Astrocyte (in vitro differentiated cells and primary cell): ENCODE measurements at regions not wholly inside any gene's neighbourhood (a gene's known extent, or its start where the extent isn't known, plus 50 kb on each side); places are given as distances from the start of the nearest gene placed in this dataset.

ENCODE experiments used
- DNase-seq: peaks from one replicate; pipeline ENCODE4 v3.0.0-alpha.2; 2010; ENCODE audit warnings: low read depth
- FAIRE-seq: peaks from 2 replicates; lab custom pipeline; 2011; peaks lifted over from hg19 to GRCh38; lab: Jason Lieb, UNC
- H2AFZ ChIP-seq: 2 replicates; pipeline ENCODE4 v1.6.0; 2012; ENCODE audit warnings: low read depth, low read length, inconsistent platforms
- H3K27ac ChIP-seq: 2 replicates; pipeline ENCODE4 v1.5.1; 2011; ENCODE audit warnings: low read depth, low read length, inconsistent platforms
- H3K27me3 ChIP-seq: 2 replicates; pipeline ENCODE4 v1.6.0; 2011; ENCODE audit warnings: low read length, inconsistent platforms; ENCODE audit not compliant: insufficient read depth
- H3K36me3 ChIP-seq: 2 replicates; pipeline ENCODE4 v1.5.1; 2011; ENCODE audit warnings: low read length, inconsistent platforms; ENCODE audit not compliant: insufficient read depth
- H3K4me1 ChIP-seq: 2 replicates; pipeline ENCODE4 v1.5.1; 2011; ENCODE audit warnings: low read length, inconsistent platforms; ENCODE audit not compliant: insufficient read depth
- H3K4me2 ChIP-seq: 2 replicates; pipeline ENCODE4 v1.6.0; 2012; ENCODE audit warnings: low read length, inconsistent platforms
- H3K4me3 ChIP-seq: 2 replicates; pipeline ENCODE4 v1.5.1; 2011; ENCODE audit warnings: low read depth, mild to moderate bottlenecking, low read length, inconsistent platforms; ENCODE audit not compliant: insufficient read depth
- H3K79me2 ChIP-seq: 2 replicates; pipeline ENCODE4 v1.6.0; 2012; ENCODE audit warnings: mild to moderate bottlenecking, low read length, inconsistent platforms; ENCODE audit not compliant: insufficient read depth
- H3K9ac ChIP-seq: 2 replicates; pipeline ENCODE4 v1.6.0; 2012; ENCODE audit warnings: mild to moderate bottlenecking, low read length, inconsistent platforms
- H3K9me3 ChIP-seq: 2 replicates; pipeline ENCODE4 v1.5.1; 2012; ENCODE audit warnings: low read depth, mild to moderate bottlenecking, low read length, inconsistent platforms; ENCODE audit not compliant: insufficient read depth
- H4K20me1 ChIP-seq: 2 replicates; pipeline ENCODE4 v1.6.0; 2012; ENCODE audit warnings: low read length, inconsistent platforms; ENCODE audit not compliant: insufficient read depth
- H3K27ac Mint-ChIP-seq: one replicate; pipeline ENCODE4 v1.8.0; 2021; ENCODE audit warnings: mild to moderate bottlenecking, mixed read lengths; ENCODE audit not compliant: unreplicated experiment
- H3K27me3 Mint-ChIP-seq: one replicate; pipeline ENCODE4 v1.8.0; 2021; ENCODE audit warnings: low read depth, mixed read lengths; ENCODE audit not compliant: unreplicated experiment
- H3K36me3 Mint-ChIP-seq: one replicate; pipeline ENCODE4 v1.8.0; 2021; ENCODE audit warnings: low read depth, mixed read lengths; ENCODE audit not compliant: unreplicated experiment
- H3K4me1 Mint-ChIP-seq: one replicate; pipeline ENCODE4 v1.8.0; 2021; ENCODE audit warnings: low read depth, mixed read lengths; ENCODE audit not compliant: unreplicated experiment
- H3K4me3 Mint-ChIP-seq: one replicate; pipeline ENCODE4 v1.8.0; 2021; ENCODE audit warnings: mild to moderate bottlenecking, moderate library complexity, mixed read lengths; ENCODE audit not compliant: unreplicated experiment
- H3K9me3 Mint-ChIP-seq: one replicate; pipeline ENCODE4 v1.8.0; 2021; ENCODE audit warnings: mild to moderate bottlenecking, mixed read lengths; ENCODE audit not compliant: unreplicated experiment
- EZH2 ChIP-seq: IDR thresholded peaks from 2 replicates; pipeline ENCODE4 v1.6.1; 2012; ENCODE audit warnings: mild to moderate bottlenecking, low read length, inconsistent platforms; ENCODE audit not compliant: insufficient read depth
- TF ChIP-seq, protein P1 (sequence below): IDR thresholded peaks from 2 replicates; pipeline ENCODE4 v1.5.1; 2011; ENCODE audit warnings: low read depth, mild to moderate bottlenecking, inconsistent platforms, low read length, moderate library complexity; ENCODE audit not compliant: insufficient read depth

GRCh38 chr1:38563942-38564735 is 295.4 kb downstream of the RRAGC start:
- TF ChIP-seq, protein P1, sequence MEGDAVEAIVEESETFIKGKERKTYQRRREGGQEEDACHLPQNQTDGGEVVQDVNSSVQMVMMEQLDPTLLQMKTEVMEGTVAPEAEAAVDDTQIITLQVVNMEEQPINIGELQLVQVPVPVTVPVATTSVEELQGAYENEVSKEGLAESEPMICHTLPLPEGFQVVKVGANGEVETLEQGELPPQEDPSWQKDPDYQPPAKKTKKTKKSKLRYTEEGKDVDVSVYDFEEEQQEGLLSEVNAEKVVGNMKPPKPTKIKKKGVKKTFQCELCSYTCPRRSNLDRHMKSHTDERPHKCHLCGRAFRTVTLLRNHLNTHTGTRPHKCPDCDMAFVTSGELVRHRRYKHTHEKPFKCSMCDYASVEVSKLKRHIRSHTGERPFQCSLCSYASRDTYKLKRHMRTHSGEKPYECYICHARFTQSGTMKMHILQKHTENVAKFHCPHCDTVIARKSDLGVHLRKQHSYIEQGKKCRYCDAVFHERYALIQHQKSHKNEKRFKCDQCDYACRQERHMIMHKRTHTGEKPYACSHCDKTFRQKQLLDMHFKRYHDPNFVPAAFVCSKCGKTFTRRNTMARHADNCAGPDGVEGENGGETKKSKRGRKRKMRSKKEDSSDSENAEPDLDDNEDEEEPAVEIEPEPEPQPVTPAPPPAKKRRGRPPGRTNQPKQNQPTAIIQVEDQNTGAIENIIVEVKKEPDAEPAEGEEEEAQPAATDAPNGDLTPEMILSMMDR: no peak
- TF ChIP-seq EZH2: no peak
- peaks cover 23% of the 10 kb centered on the region for H3K27me3 ChIP-seq
- no peaks in the 10 kb centered on the region for H3K4me1 ChIP-seq
- no peak overlapping the region for H3K4me2 ChIP-seq
- no peaks in the 10 kb centered on the region for H3K79me2 ChIP-seq
- H3K4me1 Mint-ChIP-seq: no peaks in the 10 kb centered on the region
- no peaks in the 10 kb centered on the region for H3K9me3 ChIP-seq
- H3K9ac ChIP-seq: no peak overlapping the region
- H2AFZ ChIP-seq: no peak overlapping the region
- H3K36me3 Mint-ChIP-seq: no peaks in the 10 kb centered on the region
- no peak for FAIRE-seq
- H3K27ac Mint-ChIP-seq: no peak overlapping the region
- no peak for DNase-seq
- no peaks in the 10 kb centered on the region for H3K9me3 Mint-ChIP-seq
- no peak overlapping the region for H3K4me3 Mint-ChIP-seq
- no peaks in the 10 kb centered on the region for H3K36me3 ChIP-seq
- no peak overlapping the region for H3K27ac ChIP-seq
- peaks cover 67% of the 10 kb centered on the region for H3K27me3 Mint-ChIP-seq
- H3K4me3 ChIP-seq: no peak overlapping the region
- no peaks in the 10 kb centered on the region for H4K20me1 ChIP-seq

GRCh38 chr1:38561725-38562124 is 297.8 kb downstream of the RRAGC start:
- Histone ChIP-seq H2AFZ (no peak overlapping the region), H3K9ac (no peak overlapping the region), H3K79me2 (no peaks in the 10 kb centered on the region), H3K4me2 (no peak overlapping the region), H4K20me1 (no peaks in the 10 kb centered on the region), H3K4me1 (no peaks in the 10 kb centered on the region), H3K36me3 (no peaks in the 10 kb centered on the region), H3K27ac (no peak overlapping the region), H3K27me3 (peaks cover 26% of the 10 kb centered on the region), H3K9me3 (no peaks in the 10 kb centered on the region), H3K4me3 (no peak overlapping the region)
- Mint-ChIP-seq H3K27me3 (peaks cover 74% of the 10 kb centered on the region), H3K9me3 (no peaks in the 10 kb centered on the region), H3K4me3 (no peak overlapping the region), H3K36me3 (no peaks in the 10 kb centered on the region), H3K27ac (no peak overlapping the region), H3K4me1 (no peaks in the 10 kb centered on the region)
- TF ChIP-seq EZH2: no peak
- TF ChIP-seq, protein P1: no peak
- FAIRE-seq: no peak
- DNase-seq: no peak

- no peaks in the 10 kb centered on the region for H3K4me1 ChIP-seq
- no peak overlapping the region for H3K4me3 ChIP-seq
- TF ChIP-seq, protein P1: no peak
- TF ChIP-seq EZH2: no peak
- H3K4me2 ChIP-seq: no peak overlapping the region
- H3K4me3 Mint-ChIP-seq: no peak overlapping the region
- no peaks in the 10 kb centered on the region for H4K20me1 ChIP-seq
- no peaks in the 10 kb centered on the region for H3K9me3 Mint-ChIP-seq
- DNase-seq: no peak
- H2AFZ ChIP-seq: no peak overlapping the region
- H3K27me3 ChIP-seq: peaks cover 26% of the 10 kb centered on the region
- no peaks in the 10 kb centered on the region for H3K9me3 ChIP-seq
- FAIRE-seq: no peak
- H3K79me2 ChIP-seq: no peaks in the 10 kb centered on the region
- H3K9ac ChIP-seq: no peak overlapping the region
- H3K27ac Mint-ChIP-seq: no peak overlapping the region
- peaks cover 81% of the 10 kb centered on the region for H3K27me3 Mint-ChIP-seq
- no peaks in the 10 kb centered on the region for H3K36me3 ChIP-seq
- no peaks in the 10 kb centered on the region for H3K36me3 Mint-ChIP-seq
- H3K4me1 Mint-ChIP-seq: no peaks in the 10 kb centered on the region
- no peak overlapping the region for H3K27ac ChIP-seq
Observed at GRCh38 chr1:38561110-38561509, 298.5 kb downstream of the RRAGC start.
